DOHH2 (cell line): ENCODE measurements at regions not wholly inside any gene's neighbourhood (a gene's known extent, or its start where the extent isn't known, plus 50 kb on each side); places are given as distances from the start of the nearest gene placed in this dataset.

ENCODE experiments used
- CTCF ChIP-seq: fragments of 200-600 bp; sonication (generic); IDR thresholded peaks from one replicate; pipeline ENCODE4 v1.5.1; 2014; ENCODE audit warnings: antibody characterized with exemption, mild to moderate bottlenecking, low read depth, low read length; ENCODE audit not compliant: poor library complexity, severe bottlenecking
- EZH2phosphoT487 ChIP-seq: fragments of 200-600 bp; sonication (generic); IDR thresholded peaks from 2 replicates; pipeline ENCODE4 v1.6.1; 2017; ENCODE audit warnings: borderline replicate concordance, mild to moderate bottlenecking, antibody characterized with exemption, low read length, moderate library complexity, mixed read lengths

DNA sequence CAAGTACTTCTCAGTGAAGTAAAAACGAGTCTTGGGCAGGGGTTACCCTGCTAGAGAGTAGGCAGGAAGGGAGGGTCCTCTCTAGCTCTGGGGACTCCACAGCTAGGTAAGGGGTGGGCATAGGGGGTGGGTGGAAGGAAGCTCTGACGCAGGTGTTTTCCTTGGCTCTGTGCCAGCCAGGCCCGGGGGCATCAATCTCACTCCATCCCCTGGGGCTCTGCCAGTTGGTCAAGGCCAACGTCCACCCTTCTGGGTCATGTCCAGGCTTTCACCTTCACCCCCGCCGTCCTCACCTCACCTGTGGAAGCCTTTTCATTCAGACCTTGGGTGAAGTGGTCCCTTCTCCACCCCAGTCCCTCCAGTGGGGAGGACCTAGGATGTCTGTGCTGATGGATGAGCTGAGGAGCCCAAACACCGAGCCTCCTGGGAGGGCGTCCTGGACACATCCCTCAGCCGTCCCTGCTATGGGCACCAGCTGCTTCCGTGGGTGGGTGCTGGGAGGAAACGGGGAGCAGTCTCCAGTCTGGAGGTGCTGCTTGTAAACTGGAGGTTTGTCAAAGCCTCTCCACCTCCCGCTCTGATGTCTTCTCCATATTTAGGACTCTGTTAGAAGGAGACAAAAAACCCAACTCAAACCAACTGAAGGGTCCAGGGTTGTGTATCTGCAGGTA, 71.5 kb upstream of the SFSWAP start:
- TF ChIP-seq CTCF (no peak), EZH2phosphoT487 (no peak)
